HG02678 (cell line): ENCODE measurements at regions not wholly inside any gene's neighbourhood (a gene's known extent, or its start where the extent isn't known, plus 50 kb on each side); places are given as distances from the start of the nearest gene placed in this dataset.

Source experiments
- ATAC-seq: cut with Tn5 transposase; IDR thresholded peaks from one replicate; pipeline ENCODE4 v1.9.1; 2021; ENCODE audit warnings: mild to moderate bottlenecking, moderate library complexity; ENCODE audit not compliant: unreplicated experiment

- no peak for ATAC-seq
These were observed 524.5 kb downstream of the BRD1 start for GRCh38 chr22:49303061-49303735.

DNA sequence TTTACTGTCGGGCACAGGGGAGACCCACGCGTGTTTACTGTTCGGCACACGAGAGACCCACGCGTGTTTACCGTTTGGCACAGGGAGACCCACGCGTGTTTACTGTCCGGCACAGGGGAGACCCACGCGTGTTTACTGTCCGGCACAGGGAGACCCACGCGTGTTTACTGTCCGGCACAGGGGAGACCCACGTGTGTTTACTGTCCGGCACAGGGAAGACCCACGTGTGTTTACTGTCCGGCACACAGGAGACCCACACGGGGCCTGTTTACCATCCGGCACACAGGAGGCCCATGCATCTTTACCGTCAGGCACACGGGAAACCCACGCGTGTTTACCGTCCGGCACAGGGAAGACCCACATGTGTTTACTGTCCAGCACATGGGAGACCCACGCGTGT, 525.1 kb downstream of the BRD1 start:
- no peak for ATAC-seq

GRCh38 chr22:49302150-49302460, 525.6 kb downstream of the BRD1 start:
- no peak for ATAC-seq

DNA sequence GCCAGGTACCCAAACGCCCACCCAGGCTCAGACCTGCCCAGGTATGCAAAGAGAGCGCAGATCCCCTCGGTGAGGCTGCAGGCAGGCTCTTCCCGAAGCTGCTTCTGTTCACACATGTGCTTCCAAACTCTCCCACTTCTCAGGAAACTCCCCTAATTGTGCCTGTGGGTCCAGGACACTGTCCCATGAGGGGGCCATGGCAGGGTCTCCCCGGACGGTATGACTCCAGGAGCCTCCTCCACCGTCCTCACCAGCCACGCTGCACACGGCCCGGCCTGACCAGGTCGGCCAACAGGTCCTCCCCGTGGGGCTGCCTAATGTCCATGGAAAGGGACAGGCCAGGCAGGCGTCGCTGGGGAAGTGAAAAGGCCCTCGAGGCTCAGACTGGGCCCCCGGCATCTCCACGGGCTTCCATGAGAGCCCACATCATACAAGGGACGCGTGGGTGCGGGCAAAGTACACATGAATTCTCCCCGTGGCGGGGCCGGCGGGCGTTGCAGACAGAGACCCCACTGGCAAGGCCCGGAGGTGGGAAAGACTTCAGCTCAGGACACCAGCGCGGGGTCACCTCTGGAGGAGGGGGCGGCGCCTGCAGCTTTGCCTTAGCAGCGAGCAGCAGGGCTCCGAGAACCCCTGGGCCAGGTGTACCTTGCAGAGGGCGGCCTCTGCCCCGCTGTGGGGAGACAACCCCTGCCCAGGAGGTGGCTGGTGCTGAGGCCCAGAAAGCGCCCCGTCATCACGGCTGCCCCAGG, 526.1 kb downstream of the BRD1 start:
- no peak for ATAC-seq

- ATAC-seq, result no peak
These were observed 526.7 kb downstream of the BRD1 start for GRCh38 chr22:49300951-49301397.

DNA sequence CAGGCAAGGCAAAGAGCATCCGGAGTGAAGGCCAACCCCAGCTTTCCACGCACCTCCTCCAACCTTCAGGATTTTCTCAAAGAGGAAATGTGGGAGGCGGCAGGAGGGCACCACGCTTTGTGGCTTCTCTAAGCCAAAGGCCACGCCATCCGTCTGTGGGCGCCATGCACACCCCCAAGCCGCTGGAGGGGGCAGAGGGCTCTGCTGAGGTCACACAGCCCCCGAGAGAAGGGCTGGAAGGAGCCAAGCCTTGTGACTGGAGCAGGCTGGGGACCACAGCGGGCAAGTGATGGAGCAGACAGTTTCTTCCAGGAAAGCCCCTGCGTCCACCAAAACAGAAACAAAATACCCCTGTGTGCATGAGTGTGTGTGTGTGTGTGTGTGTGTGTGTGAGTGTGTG, 527.4 kb downstream of the BRD1 start:
- ATAC-seq, result no peak

GRCh38 chr22:49299821-49300231, 527.8 kb downstream of the BRD1 start:
- no peak for ATAC-seq

DNA sequence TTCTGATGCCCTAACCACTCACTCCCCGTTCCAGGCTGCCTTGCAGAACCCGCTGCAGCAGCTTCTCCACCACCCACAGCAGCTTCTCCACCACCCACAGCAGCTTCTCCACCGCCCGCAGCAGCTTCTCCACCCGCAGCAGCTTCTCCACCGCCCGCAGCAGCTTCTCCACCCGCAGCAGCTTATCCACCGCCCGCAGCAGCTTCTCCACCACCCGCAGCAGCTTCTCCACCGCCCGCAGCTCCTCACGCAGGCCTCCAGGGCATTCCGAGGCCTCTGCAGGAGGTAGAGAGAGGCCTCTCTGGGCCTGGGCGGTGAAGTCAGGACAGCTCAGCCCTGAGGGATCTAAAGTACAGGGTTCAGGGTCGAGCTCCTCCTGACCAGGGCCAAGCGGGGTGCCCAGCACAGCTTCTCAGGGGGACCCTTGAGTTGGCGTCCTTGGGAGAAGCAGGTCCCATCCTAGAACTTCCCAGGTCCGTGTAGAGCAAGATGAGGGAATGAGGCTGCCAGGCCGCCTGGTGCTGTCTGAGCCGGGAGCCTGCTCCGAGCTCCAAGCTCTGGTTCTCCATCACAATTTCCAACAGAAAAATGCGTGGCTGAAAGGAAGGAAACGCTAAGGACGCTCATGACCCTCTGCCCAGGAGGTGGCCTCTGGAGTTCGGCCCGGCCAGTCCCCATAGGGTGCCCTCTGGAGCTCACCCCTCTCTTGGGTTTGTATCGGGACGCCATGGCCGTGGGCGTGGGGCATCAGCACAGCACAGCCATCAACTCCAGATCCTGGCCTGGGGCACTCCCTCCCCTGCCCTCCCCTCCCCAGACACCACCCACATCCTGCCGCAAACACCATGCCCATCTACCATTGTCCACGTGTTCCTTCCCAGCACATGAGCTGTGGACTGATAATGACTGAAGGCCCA, 528.6 kb downstream of the BRD1 start:
- ATAC-seq, result no peak

DNA sequence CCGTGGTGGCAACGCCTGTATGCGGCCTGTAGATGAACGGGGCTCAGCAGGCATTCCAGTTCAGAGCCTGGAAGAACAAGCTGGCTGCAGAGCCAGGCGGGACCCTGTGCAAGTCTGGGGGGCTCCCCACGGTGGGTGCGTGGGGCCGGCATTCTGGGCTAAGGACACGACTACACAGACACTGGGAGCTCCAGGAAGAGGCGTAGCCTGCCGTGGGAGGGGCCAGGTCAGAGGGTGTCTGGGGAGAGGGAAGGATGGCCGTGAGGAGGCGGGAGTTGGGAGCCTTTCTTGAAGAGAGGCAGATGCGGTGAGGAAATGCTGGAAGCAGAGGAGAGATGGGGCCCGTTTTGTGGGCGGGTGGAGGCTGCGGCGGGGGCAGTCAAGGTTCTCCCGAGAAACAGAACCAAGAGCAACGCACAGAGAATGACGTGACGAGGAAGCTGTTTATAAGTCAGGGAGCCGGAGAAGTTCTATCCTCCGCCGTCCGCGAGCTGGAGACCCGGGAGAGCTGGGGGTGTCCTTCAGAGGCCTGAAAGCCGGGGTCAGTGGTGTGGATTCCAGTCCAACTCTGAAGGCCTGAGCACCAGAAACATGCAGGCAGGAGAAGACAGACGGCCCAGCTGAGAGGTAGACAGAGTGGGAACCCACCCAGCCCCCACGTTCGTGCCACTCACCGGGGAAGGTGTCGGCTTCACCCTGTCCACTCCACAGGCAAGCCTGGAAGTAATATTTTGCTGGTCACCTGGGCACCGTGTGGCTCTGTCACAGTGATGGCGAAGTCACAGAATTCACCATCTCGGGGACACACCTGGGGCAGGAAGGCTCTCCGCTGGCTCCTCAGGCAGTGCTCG, 529.6 kb downstream of the BRD1 start:
- ATAC-seq, result no peak

GRCh38 chr22:49297286-49297870, 530.3 kb downstream of the BRD1 start:
- ATAC-seq, result no peak

DNA sequence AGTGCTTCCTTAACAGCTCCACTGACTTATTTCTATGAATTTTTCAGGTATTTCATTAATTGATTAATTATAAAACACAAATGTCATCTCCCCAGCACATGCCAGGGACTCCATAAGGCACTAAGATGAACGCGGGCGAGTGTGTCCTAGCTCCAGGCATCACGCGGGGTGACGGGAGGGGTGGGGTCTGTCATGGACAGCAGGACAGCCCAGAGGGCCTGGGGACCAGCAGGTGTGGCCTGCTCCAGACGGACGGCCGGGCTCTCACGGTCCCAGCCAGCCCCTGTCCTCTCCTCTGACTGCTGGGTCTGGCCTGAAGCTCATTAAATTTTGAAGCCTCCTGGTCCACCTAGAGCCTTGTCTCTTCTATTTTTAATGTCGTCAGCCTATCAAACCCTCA, 531.1 kb downstream of the BRD1 start:
- ATAC-seq, result no peak

GRCh38 chr22:49295851-49296560, 531.7 kb downstream of the BRD1 start:
- ATAC-seq, result no peak

DNA sequence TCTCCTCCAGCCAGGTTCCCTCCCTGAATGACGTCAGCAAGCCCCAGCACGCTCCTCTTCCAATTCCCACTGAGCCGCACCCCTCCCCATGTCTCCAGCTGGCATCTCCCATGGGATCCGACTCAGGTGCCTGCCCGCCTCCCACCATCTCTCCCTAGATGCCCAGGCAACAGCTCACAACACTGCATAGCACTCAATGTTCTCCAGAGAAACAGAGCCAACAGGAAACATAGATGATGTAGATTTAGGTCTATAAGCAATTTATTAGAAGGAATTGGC, 532.3 kb downstream of the BRD1 start:
- no peak for ATAC-seq

GRCh38 chr22:49294656-49295464, 532.8 kb downstream of the BRD1 start:
- ATAC-seq, result no peak

- ATAC-seq, result no peak
These were observed 534.8 kb downstream of the BRD1 start for GRCh38 chr22:49292909-49293308.

- no peak for ATAC-seq
These were observed 535.9 kb downstream of the BRD1 start for GRCh38 chr22:49291781-49292180.

DNA sequence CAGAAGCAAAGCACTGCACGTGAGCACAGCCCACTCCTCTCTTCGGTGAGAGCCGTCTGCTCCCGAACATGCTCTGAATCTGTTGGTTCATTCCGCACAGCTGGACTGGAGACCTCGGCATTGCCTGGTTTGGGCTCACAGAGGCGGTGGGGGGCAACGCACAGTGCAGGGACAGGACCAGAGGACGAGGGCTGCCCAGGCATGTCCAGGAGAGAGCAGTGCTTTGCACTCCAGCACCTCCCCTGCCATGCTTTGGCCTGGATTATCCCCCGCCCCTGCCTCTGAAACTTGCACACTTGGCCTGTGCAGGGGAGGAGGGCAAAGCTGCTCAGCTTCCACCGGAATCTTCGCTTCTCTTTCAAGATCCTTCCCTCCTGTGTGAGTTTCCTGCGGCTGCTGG, 536.5 kb downstream of the BRD1 start:
- no peak for ATAC-seq

GRCh38 chr22:49290711-49291110, 537.0 kb downstream of the BRD1 start:
- no peak for ATAC-seq
